OCI-LY7 (cell line): ENCODE measurements at regions not wholly inside any gene's neighbourhood (a gene's known extent, or its start where the extent isn't known, plus 50 kb on each side); places are given as distances from the start of the nearest gene placed in this dataset.

Source experiments
- BruUV-seq: library from RNA; stranded (reverse); fragments of 400-500 nt; replicated peaks from 2 replicates; lab custom pipeline; 2021; lab: Mats Ljungman, UMichigan
- CTCF ChIA-PET: fragments of 300-600 bp; sonication (Branson Sonifier 250); formaldehyde crosslinking; loops from one replicate; lab custom pipeline; 2022; ENCODE audit warnings: antibody characterized with exemption; ENCODE audit not compliant: unreplicated experiment; lab: Charles Lee
- POLR2A ChIA-PET: fragments of 300-600 bp; sonication (Branson Sonifier 250); formaldehyde crosslinking; loops from one replicate; lab custom pipeline; 2022; ENCODE audit warnings: antibody characterized with exemption; lab: Charles Lee
- DNase-seq: peaks from one replicate; pipeline ENCODE4 v3.0.0-alpha.2; 2015; ENCODE audit warnings: low spot score
- H2AFZ ChIP-seq: fragments of 200-600 bp; sonication (generic), shearing (Covaris generic); 2 replicates; pipeline ENCODE4 v1.6.1; 2014; ENCODE audit warnings: mild to moderate bottlenecking, antibody characterized with exemption, low read length, moderate library complexity
- H3K27ac ChIP-seq: fragments of 200-600 bp; sonication (generic); 2 replicates; pipeline ENCODE4 v1.5.1; 2014; ENCODE audit warnings: mixed run types, low read depth, mild to moderate bottlenecking, moderate library complexity, low read length, inconsistent platforms; ENCODE audit not compliant: poor library complexity, severe bottlenecking
- H3K36me3 ChIP-seq: fragments of 200-600 bp; sonication (generic); 2 replicates; pipeline ENCODE4 v1.6.1; 2014; ENCODE audit warnings: mild to moderate bottlenecking, antibody characterized with exemption, low read length, moderate library complexity, mixed read lengths; ENCODE audit not compliant: insufficient read depth
- H3K4me1 ChIP-seq: fragments of 200-600 bp; sonication (generic); 2 replicates; pipeline ENCODE4 v1.5.1; 2014; ENCODE audit warnings: mild to moderate bottlenecking, low read length; ENCODE audit not compliant: insufficient read depth, poor library complexity, severe bottlenecking
- H3K4me2 ChIP-seq: fragments of 200-600 bp; sonication (generic); 2 replicates; pipeline ENCODE4 v1.6.1; 2014; ENCODE audit warnings: mild to moderate bottlenecking, low read length
- H3K4me3 ChIP-seq: fragments of 200-600 bp; sonication (generic); 2 replicates; pipeline ENCODE4 v1.5.1; 2014; ENCODE audit warnings: mild to moderate bottlenecking, low read depth, low read length; ENCODE audit not compliant: poor library complexity, severe bottlenecking
- H3K79me2 ChIP-seq: fragments of 200-600 bp; sonication (generic); 2 replicates; pipeline ENCODE4 v1.6.1; 2016; ENCODE audit warnings: low read depth, mild to moderate bottlenecking, low read length, moderate library complexity, mixed read lengths; ENCODE audit not compliant: insufficient read depth
- H3K9me2 ChIP-seq: fragments of 200-600 bp; sonication (generic); 2 replicates; pipeline ENCODE4 v1.6.1; 2016; ENCODE audit warnings: mild to moderate bottlenecking, low read length, mixed read lengths; ENCODE audit not compliant: insufficient read depth
- H3K9me3 ChIP-seq: fragments of 200-600 bp; sonication (generic); 2 replicates; pipeline ENCODE4 v1.6.1; 2014; ENCODE audit warnings: mild to moderate bottlenecking, mixed run types, low read length, mixed read lengths
- H4K20me1 ChIP-seq: fragments of 200-600 bp; sonication (generic); 2 replicates; pipeline ENCODE4 v1.6.1; 2014; ENCODE audit warnings: mild to moderate bottlenecking, antibody characterized with exemption, low read length, moderate library complexity, mixed read lengths; ENCODE audit not compliant: insufficient read depth
- EZH2phosphoT487 ChIP-seq: fragments of 200-600 bp; sonication (generic); IDR thresholded peaks from 2 replicates; pipeline ENCODE4 v1.6.1; 2018; ENCODE audit warnings: low read depth, borderline replicate concordance, mild to moderate bottlenecking, mixed run types, antibody characterized with exemption, low read length, moderate library complexity, mixed read lengths
- intact Hi-C: fragments of 100-400 bp; cut with micrococcal nuclease; formaldehyde crosslinking; loops from one replicate; pipeline ENCODE4 v1.10.0; 2022; ENCODE audit not compliant: unreplicated experiment
- TF ChIP-seq, protein P1 (sequence below): fragments of 200-600 bp; sonication (generic); conservative IDR thresholded peaks from 2 replicates; pipeline ENCODE4 v1.5.1; 2014; ENCODE audit warnings: mild to moderate bottlenecking, antibody characterized with exemption, low read length, moderate library complexity, mixed read lengths

DNA sequence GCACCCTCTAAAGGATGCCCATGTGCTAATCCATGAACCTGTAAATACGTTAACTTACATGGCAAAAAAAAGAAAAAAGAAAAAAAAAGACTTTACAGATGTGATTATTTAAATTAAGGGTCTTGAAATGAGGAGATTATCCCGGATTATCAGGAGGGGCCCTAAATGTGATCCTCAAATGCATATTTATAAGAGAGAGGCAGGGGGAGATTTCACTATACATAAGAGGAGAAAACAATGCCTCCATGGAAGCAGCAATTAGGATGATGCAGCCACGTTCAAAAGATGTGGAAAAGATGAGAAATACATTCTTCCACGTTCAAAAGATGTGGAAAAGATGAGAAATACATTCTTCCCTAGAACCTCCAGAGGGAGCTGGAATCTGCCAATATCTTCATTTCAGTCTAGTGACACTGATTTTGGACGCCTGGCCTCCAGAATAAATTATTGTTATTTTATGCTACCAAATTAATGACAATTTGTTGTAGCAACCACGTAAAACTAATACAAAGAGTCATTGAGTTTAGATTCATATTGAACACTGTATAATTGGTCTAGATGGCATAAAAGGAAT, 328.4 kb upstream of the GNAI1 start:
- Histone ChIP-seq H3K9me3 (no peaks in the 10 kb centered on the region), H2AFZ (no peak overlapping the region), H3K9me2 (no peaks in the 10 kb centered on the region), H3K36me3 (no peaks in the 10 kb centered on the region), H3K4me3 (no peak overlapping the region), H3K4me1 (no peaks in the 10 kb centered on the region), H4K20me1 (no peaks in the 10 kb centered on the region), H3K27ac (no peak overlapping the region), H3K79me2 (no peaks in the 10 kb centered on the region), H3K4me2 (no peak overlapping the region)
- intact Hi-C loops = no loop called here
- no peak for TF ChIP-seq EZH2phosphoT487
- TF ChIP-seq, protein P1, sequence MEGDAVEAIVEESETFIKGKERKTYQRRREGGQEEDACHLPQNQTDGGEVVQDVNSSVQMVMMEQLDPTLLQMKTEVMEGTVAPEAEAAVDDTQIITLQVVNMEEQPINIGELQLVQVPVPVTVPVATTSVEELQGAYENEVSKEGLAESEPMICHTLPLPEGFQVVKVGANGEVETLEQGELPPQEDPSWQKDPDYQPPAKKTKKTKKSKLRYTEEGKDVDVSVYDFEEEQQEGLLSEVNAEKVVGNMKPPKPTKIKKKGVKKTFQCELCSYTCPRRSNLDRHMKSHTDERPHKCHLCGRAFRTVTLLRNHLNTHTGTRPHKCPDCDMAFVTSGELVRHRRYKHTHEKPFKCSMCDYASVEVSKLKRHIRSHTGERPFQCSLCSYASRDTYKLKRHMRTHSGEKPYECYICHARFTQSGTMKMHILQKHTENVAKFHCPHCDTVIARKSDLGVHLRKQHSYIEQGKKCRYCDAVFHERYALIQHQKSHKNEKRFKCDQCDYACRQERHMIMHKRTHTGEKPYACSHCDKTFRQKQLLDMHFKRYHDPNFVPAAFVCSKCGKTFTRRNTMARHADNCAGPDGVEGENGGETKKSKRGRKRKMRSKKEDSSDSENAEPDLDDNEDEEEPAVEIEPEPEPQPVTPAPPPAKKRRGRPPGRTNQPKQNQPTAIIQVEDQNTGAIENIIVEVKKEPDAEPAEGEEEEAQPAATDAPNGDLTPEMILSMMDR = no peak
- DNase-seq = no peak
- CTCF ChIA-PET = no interaction called here
- BruUV-seq = no TSS peak
- POLR2A ChIA-PET = no interaction called here

GRCh38 chr7:79790656-79791262, 337.3 kb upstream of the MAGI2 start:
- Histone ChIP-seq H3K4me3 (no peak overlapping the region), H3K4me2 (no peak overlapping the region), H4K20me1 (no peaks in the 10 kb centered on the region), H3K79me2 (no peaks in the 10 kb centered on the region), H3K36me3 (no peaks in the 10 kb centered on the region), H3K27ac (no peak overlapping the region), H3K4me1 (no peaks in the 10 kb centered on the region), H3K9me2 (no peaks in the 10 kb centered on the region), H2AFZ (no peak overlapping the region), H3K9me3 (no peaks in the 10 kb centered on the region)
- TF ChIP-seq EZH2phosphoT487 = no peak
- TF ChIP-seq, protein P1 = no peak
- ChIA-PET POLR2A (no interaction called here), CTCF (no interaction called here)
- intact Hi-C loops = no loop called here
- no TSS peak for BruUV-seq
- DNase-seq = no peak

DNA sequence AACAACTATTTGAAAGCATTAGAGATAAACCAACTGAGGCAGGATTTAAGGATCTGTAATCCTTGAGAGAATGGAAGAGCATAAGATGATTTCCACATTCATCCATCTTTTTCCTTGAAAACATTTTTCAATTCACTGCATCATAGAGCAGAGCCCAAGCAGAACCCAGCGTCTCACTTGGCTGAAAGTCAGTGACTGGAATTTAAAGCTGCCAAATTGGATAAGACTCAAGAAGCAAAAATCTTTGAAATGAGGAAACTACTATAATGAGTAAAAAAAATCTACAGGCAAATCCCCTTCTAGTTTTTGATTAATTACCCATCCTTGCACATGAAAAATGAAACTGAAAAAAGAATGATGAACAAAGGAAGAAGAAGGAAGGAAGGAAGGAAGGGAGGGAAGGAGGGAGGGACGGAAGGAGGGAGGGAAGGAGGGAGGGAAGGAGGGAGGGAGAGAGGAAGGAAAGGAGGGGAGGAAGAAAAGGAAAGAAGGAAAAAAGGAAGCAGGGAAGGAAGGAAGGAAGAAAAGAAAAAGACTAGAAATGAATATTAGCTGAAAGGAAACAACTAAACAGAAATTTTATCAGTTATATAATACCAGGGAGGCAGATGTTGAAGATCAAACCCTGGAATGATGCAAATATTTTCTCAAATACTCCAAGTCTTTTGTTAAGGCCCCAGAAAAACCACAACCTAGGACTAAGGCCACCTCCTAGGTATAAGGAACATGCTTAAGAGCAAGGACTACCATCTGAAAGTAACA, 336.3 kb upstream of the MAGI2 start:
- no peaks in the 10 kb centered on the region for H3K79me2 ChIP-seq
- POLR2A ChIA-PET = no interaction called here
- no TSS peak for BruUV-seq
- intact Hi-C loops = no loop called here
- TF ChIP-seq, protein P1 = no peak
- TF ChIP-seq EZH2phosphoT487 = no peak
- CTCF ChIA-PET = no interaction called here
- H3K4me1 ChIP-seq = no peaks in the 10 kb centered on the region
- H4K20me1 ChIP-seq = no peaks in the 10 kb centered on the region
- H2AFZ ChIP-seq = no peak overlapping the region
- no peak overlapping the region for H3K27ac ChIP-seq
- H3K9me2 ChIP-seq = no peaks in the 10 kb centered on the region
- DNase-seq = no peak
- no peak overlapping the region for H3K4me2 ChIP-seq
- H3K9me3 ChIP-seq = no peaks in the 10 kb centered on the region
- no peaks in the 10 kb centered on the region for H3K36me3 ChIP-seq
- H3K4me3 ChIP-seq = no peak overlapping the region
